Transverse colon (tissue), 4 donors: ENCODE measurements at regions not wholly inside any gene's neighbourhood (a gene's known extent, or its start where the extent isn't known, plus 50 kb on each side); places are given as distances from the start of the nearest gene placed in this dataset.

Experiments used
- CTCF ChIP-seq, 5 experiments: fragments of 200-600 bp in 3 of 5; fragments of 450-650 bp in 2 of 5; sonication (generic) in 3 of 5; IDR thresholded peaks; 1 replicate in 2 of 5; 2 replicates in 3 of 5; pipeline ENCODE4 v1.5.1; 2016 to 2017; ENCODE audit warnings: antibody characterized with exemption in 5 of 5, inconsistent platforms in 3 of 5, mild to moderate bottlenecking in 2 of 5, moderate library complexity in 1 of 5
- POLR2A ChIP-seq: fragments of 450-650 bp; IDR thresholded peaks from one replicate; pipeline ENCODE4 v1.6.1; 2016; ENCODE audit warnings: antibody characterized with exemption, mild to moderate bottlenecking, moderate library complexity
- POLR2AphosphoS5 ChIP-seq, 3 donors: sonication (generic); formaldehyde crosslinking; IDR thresholded peaks; one replicate each; pipeline ENCODE4 v1.6.1; 2016; ENCODE audit warnings: antibody characterized with exemption in 3 of 3

DNA sequence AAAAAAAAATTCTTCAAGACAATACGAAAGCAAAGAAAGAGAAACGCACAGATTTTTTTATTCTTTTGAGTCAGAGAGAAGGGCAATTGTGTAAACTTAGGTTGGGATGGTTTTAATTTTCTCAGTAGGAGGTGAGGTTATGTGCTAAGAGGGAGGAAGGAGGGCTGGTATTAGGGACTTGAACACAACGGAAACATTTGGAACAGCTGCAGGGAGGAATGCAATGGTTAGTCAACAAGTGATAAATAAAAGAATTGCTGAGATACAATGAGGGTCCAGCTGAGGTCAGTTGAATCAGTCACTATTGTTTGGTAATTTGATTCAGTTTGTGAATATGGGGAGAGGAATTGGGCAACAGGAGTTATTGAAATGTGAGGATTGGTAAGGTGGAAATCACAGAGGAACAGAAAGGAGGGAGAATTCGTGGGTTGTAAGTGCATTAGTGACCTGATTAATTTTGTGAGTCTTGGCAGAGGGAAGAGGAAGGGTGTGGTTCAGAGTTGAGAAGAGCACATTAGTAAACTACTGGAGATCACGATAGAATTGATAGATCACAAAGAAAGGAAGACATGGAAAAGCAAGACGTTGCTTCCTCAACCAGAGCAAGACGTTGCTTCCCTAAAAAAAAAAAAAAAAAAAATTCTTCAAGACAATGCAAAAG lies 499.5 kb upstream of the SPRY2 start:
- TF ChIP-seq CTCF (IDR thresholded peaks at IDR 0.05) (no peak), POLR2AphosphoS5 (IDR thresholded peaks at IDR 0.05) (no peak), POLR2A (no peak)
